Parathyroid adenoma (tissue), 2 donors: ENCODE measurements at regions not wholly inside any gene's neighbourhood (a gene's known extent, or its start where the extent isn't known, plus 50 kb on each side); places are given as distances from the start of the nearest gene placed in this dataset.

Experiments used
- H2AFZ ChIP-seq: fragments of 300-600 bp; sonication (generic); one replicate; pipeline ENCODE4 v1.7.0; 2017; ENCODE audit warnings: antibody characterized with exemption, mild to moderate bottlenecking
- H3K27ac ChIP-seq: fragments of 300-600 bp; sonication (generic); one replicate; pipeline ENCODE4 v1.7.0; 2017
- H3K27me3 ChIP-seq: fragments of 300-600 bp; sonication (generic); one replicate; pipeline ENCODE4 v1.7.0; 2017; ENCODE audit warnings: low read length; ENCODE audit not compliant: control insufficient read depth, insufficient read depth
- H3K36me3 ChIP-seq: fragments of 300-600 bp; sonication (generic); one replicate; pipeline ENCODE4 v1.7.0; 2017; ENCODE audit warnings: low read length; ENCODE audit not compliant: control insufficient read depth, insufficient read depth
- H3K4me1 ChIP-seq: fragments of 300-600 bp; sonication (generic); one replicate; pipeline ENCODE4 v1.7.0; 2017; ENCODE audit warnings: control low read depth
- H3K4me2 ChIP-seq: fragments of 300-600 bp; sonication (generic); one replicate; pipeline ENCODE4 v1.7.0; 2017; ENCODE audit warnings: low read length
- H3K4me3 ChIP-seq: fragments of 300-600 bp; sonication (generic); one replicate; pipeline ENCODE4 v1.7.0; 2017; ENCODE audit warnings: low read depth, low read length
- H3K79me2 ChIP-seq: fragments of 300-600 bp; sonication (generic); one replicate; pipeline ENCODE4 v1.7.0; 2017; ENCODE audit warnings: control low read depth
- H3K9ac ChIP-seq: fragments of 300-600 bp; sonication (generic); one replicate; pipeline ENCODE4 v1.7.0; 2017; ENCODE audit warnings: mild to moderate bottlenecking
- H3K9me3 ChIP-seq: fragments of 300-600 bp; sonication (generic); one replicate; pipeline ENCODE4 v1.7.0; 2017; ENCODE audit warnings: low read length; ENCODE audit not compliant: control insufficient read depth
- CTCF ChIP-seq: fragments of 300-600 bp; sonication (generic); IDR thresholded peaks from one replicate; pipeline ENCODE4 v1.7.0; 2017; ENCODE audit warnings: antibody characterized with exemption, mild to moderate bottlenecking
- donor health status: primary hyperparathyroidism.

- Histone ChIP-seq H3K79me2 (no peaks in the 10 kb centered on the region), H3K27me3 (no peaks in the 10 kb centered on the region), H3K4me2 (no peak overlapping the region), H3K27ac (no peak overlapping the region), H2AFZ (no peak overlapping the region), H3K4me3 (no peak overlapping the region), H3K9ac (no peak overlapping the region), H3K36me3 (no peaks in the 10 kb centered on the region), H3K9me3 (no peaks in the 10 kb centered on the region), H3K4me1 (no peaks in the 10 kb centered on the region)
- TF ChIP-seq CTCF = no peak
These were observed 54.8 kb upstream of the C14orf180 start for GRCh38 chr14:104524726-104525125.

DNA sequence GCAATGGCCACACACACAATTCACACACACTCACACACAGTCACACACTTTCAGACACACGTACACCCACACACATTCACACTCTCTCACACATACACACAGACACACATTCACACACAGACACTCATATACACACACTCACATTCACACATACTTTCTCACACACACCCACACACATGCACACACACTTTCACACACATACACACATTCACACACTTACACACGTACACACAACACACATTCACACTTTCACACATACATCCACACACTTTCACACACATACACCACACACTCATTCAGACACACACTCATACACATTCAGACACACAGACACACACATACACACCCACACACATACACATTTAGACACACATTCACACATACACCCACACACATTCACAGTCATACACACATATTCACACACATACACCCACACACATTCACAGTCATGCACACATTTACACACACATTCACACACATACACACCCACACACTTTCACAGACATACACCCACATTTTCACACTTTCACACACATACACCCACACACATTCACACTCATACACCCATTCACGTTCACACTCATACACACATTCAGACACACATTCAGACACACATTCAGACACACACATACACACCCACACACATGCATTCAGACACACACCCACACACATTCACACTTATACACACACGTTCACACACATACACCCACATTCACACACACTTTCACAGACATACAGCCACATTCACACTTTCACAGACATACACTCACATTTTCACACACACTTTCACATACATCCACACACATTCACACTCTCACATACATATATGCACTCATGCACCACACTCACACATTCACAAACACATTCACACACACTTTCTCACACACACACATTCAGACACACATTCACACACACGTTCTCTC lies 52.6 kb upstream of the C14orf180 start:
- no peaks in the 10 kb centered on the region for H3K27me3 ChIP-seq
- TF ChIP-seq CTCF = no peak
- no peaks in the 10 kb centered on the region for H3K36me3 ChIP-seq
- H3K4me1 ChIP-seq = no peaks in the 10 kb centered on the region
- no peak overlapping the region for H3K9ac ChIP-seq
- no peak overlapping the region for H3K4me3 ChIP-seq
- no peaks in the 10 kb centered on the region for H3K9me3 ChIP-seq
- H3K79me2 ChIP-seq = no peaks in the 10 kb centered on the region
- no peak overlapping the region for H3K4me2 ChIP-seq
- H3K27ac ChIP-seq = no peak overlapping the region
- H2AFZ ChIP-seq = no peak overlapping the region

GRCh38 chr14:104527857-104528459 lies 51.6 kb upstream of the C14orf180 start:
- H3K79me2 ChIP-seq = no peaks in the 10 kb centered on the region
- no peak overlapping the region for H3K27ac ChIP-seq
- no peak overlapping the region for H3K4me3 ChIP-seq
- no peak overlapping the region for H2AFZ ChIP-seq
- no peaks in the 10 kb centered on the region for H3K36me3 ChIP-seq
- H3K4me1 ChIP-seq = no peaks in the 10 kb centered on the region
- no peak overlapping the region for H3K9ac ChIP-seq
- H3K27me3 ChIP-seq = no peaks in the 10 kb centered on the region
- TF ChIP-seq CTCF = no peak
- no peaks in the 10 kb centered on the region for H3K9me3 ChIP-seq
- H3K4me2 ChIP-seq = no peak overlapping the region

GRCh38 chr14:104528496-104528895 lies 51.1 kb upstream of the C14orf180 start:
- no peaks in the 10 kb centered on the region for H3K36me3 ChIP-seq
- no peak overlapping the region for H2AFZ ChIP-seq
- H3K9me3 ChIP-seq = no peaks in the 10 kb centered on the region
- no peak overlapping the region for H3K4me2 ChIP-seq
- no peak overlapping the region for H3K4me3 ChIP-seq
- no peak overlapping the region for H3K9ac ChIP-seq
- no peak for TF ChIP-seq CTCF
- H3K27me3 ChIP-seq = no peaks in the 10 kb centered on the region
- H3K27ac ChIP-seq = no peak overlapping the region
- H3K4me1 ChIP-seq = no peaks in the 10 kb centered on the region
- no peaks in the 10 kb centered on the region for H3K79me2 ChIP-seq
